ENCODE measurements at regions not wholly inside any gene's neighbourhood (a gene's known extent, or its start where the extent isn't known, plus 50 kb on each side); places are given as distances from the start of the nearest gene placed in this dataset.

DNA sequence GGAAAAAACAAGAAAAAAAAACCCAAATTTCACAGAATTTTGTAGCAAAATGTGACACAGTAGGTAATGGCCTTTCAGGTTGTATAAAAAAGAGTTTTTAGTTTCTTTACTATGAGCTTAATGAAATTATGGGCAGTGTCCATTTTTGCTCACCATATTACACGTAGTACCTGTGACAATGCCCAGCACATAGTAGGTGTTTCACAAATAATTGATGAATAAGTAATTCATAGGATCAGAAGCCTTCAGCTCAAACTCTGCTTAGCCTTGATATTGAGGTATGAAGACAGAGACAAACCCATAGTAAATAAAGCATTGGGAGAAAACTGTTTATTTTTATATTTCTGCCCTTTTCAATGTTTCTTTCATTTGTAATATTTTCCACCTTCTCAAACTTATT lies 97.2 kb downstream of the LHX9 start:
- TF ChIP-seq EZH2phosphoT487 (IDR thresholded peaks at IDR 0.05; ENCODE audit: borderline replicate concordance): no peak
- TF ChIP-seq, protein P1, sequence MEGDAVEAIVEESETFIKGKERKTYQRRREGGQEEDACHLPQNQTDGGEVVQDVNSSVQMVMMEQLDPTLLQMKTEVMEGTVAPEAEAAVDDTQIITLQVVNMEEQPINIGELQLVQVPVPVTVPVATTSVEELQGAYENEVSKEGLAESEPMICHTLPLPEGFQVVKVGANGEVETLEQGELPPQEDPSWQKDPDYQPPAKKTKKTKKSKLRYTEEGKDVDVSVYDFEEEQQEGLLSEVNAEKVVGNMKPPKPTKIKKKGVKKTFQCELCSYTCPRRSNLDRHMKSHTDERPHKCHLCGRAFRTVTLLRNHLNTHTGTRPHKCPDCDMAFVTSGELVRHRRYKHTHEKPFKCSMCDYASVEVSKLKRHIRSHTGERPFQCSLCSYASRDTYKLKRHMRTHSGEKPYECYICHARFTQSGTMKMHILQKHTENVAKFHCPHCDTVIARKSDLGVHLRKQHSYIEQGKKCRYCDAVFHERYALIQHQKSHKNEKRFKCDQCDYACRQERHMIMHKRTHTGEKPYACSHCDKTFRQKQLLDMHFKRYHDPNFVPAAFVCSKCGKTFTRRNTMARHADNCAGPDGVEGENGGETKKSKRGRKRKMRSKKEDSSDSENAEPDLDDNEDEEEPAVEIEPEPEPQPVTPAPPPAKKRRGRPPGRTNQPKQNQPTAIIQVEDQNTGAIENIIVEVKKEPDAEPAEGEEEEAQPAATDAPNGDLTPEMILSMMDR (conservative IDR thresholded peaks at IDR 0.05; ENCODE audit: low read length): no peak
- no peaks in the 10 kb centered on the region for H3K36me3 ChIP-seq (ENCODE audit: insufficient read depth, low read length)

GRCh38 chr1:198015309-198015708 lies 98.1 kb downstream of the LHX9 start:
- no peak overlapping the region for H3K4me2 ChIP-seq (ENCODE audit: low read depth, low read length, poor library complexity, severe bottlenecking)
- H3K4me3 ChIP-seq (ENCODE audit: low read length, poor library complexity, severe bottlenecking): no peak overlapping the region
- H4K20me1 ChIP-seq (ENCODE audit: insufficient read depth, low read length, poor library complexity, severe bottlenecking): no peaks in the 10 kb centered on the region
- no peaks in the 10 kb centered on the region for H3K36me3 ChIP-seq (ENCODE audit: insufficient read depth, low read length)
- H3K9me2 ChIP-seq (replicated peaks; ENCODE audit: low read depth, low read length): no peaks in the 10 kb centered on the region
- no peak overlapping the region for H3K9ac ChIP-seq (ENCODE audit: low read depth, low read length, poor library complexity, severe bottlenecking)
- no peak overlapping the region for H2AFZ ChIP-seq (ENCODE audit: low read length)
- no peaks in the 10 kb centered on the region for H3K4me1 ChIP-seq (ENCODE audit: insufficient read depth, low read length, poor library complexity, severe bottlenecking)
- TF ChIP-seq, protein P1 (conservative IDR thresholded peaks at IDR 0.05; ENCODE audit: low read length): no peak
- TF ChIP-seq EZH2phosphoT487 (IDR thresholded peaks at IDR 0.05; ENCODE audit: borderline replicate concordance): no peak
- no peaks in the 10 kb centered on the region for H3K79me2 ChIP-seq (ENCODE audit: insufficient read depth, low read length)
- H3F3A ChIP-seq (ENCODE audit: low read depth): no peaks in the 10 kb centered on the region
- H3K27me3 ChIP-seq (ENCODE audit: insufficient read depth, low read length, poor library complexity, severe bottlenecking): no peaks in the 10 kb centered on the region
- no peaks in the 10 kb centered on the region for H3K9me3 ChIP-seq (ENCODE audit: insufficient read depth, low read depth, low read length)

More for the DNA sequence above, 97.2 kb downstream of the LHX9 start:
- Histone ChIP-seq H3K27me3 (ENCODE audit: insufficient read depth, low read length, poor library complexity, severe bottlenecking) (no peaks in the 10 kb centered on the region), H3K4me2 (ENCODE audit: low read depth, low read length, poor library complexity, severe bottlenecking) (no peak overlapping the region), H3K4me3 (ENCODE audit: low read length, poor library complexity, severe bottlenecking) (no peak overlapping the region), H3K4me1 (ENCODE audit: insufficient read depth, low read length, poor library complexity, severe bottlenecking) (no peaks in the 10 kb centered on the region), H3K9me3 (ENCODE audit: insufficient read depth, low read depth, low read length) (peaks cover 9% of the 10 kb centered on the region; the same call in 1 of the 2 replicates), H3F3A (ENCODE audit: low read depth) (no peaks in the 10 kb centered on the region), H3K79me2 (ENCODE audit: insufficient read depth, low read length) (no peaks in the 10 kb centered on the region), H4K20me1 (ENCODE audit: insufficient read depth, low read length, poor library complexity, severe bottlenecking) (no peaks in the 10 kb centered on the region), H3K9ac (ENCODE audit: low read depth, low read length, poor library complexity, severe bottlenecking) (no peak overlapping the region), H2AFZ (ENCODE audit: low read length) (no peak overlapping the region), H3K9me2 (replicated peaks; ENCODE audit: low read depth, low read length) (no peaks in the 10 kb centered on the region)

- H3K9me2 ChIP-seq (replicated peaks; ENCODE audit: low read depth, low read length): no peaks in the 10 kb centered on the region
- H3K9me3 ChIP-seq (ENCODE audit: insufficient read depth, low read depth, low read length): no peaks in the 10 kb centered on the region
- no peaks in the 10 kb centered on the region for H4K20me1 ChIP-seq (ENCODE audit: insufficient read depth, low read length, poor library complexity, severe bottlenecking)
- no peak overlapping the region for H2AFZ ChIP-seq (ENCODE audit: low read length)
- H3K27me3 ChIP-seq (ENCODE audit: insufficient read depth, low read length, poor library complexity, severe bottlenecking): no peaks in the 10 kb centered on the region
- H3K9ac ChIP-seq (ENCODE audit: low read depth, low read length, poor library complexity, severe bottlenecking): no peak overlapping the region
- no peaks in the 10 kb centered on the region for H3K79me2 ChIP-seq (ENCODE audit: insufficient read depth, low read length)
- no peaks in the 10 kb centered on the region for H3F3A ChIP-seq (ENCODE audit: low read depth)
- no peak overlapping the region for H3K4me3 ChIP-seq (ENCODE audit: low read length, poor library complexity, severe bottlenecking)
- H3K4me2 ChIP-seq (ENCODE audit: low read depth, low read length, poor library complexity, severe bottlenecking): no peak overlapping the region
- TF ChIP-seq, protein P1 (conservative IDR thresholded peaks at IDR 0.05; ENCODE audit: low read length): no peak
- TF ChIP-seq EZH2phosphoT487 (IDR thresholded peaks at IDR 0.05; ENCODE audit: borderline replicate concordance): no peak
- H3K36me3 ChIP-seq (ENCODE audit: insufficient read depth, low read length): no peaks in the 10 kb centered on the region
- no peaks in the 10 kb centered on the region for H3K4me1 ChIP-seq (ENCODE audit: insufficient read depth, low read length, poor library complexity, severe bottlenecking)
These were observed 101.4 kb downstream of the LHX9 start for GRCh38 chr1:198018529-198018928.
